NCI-H146 treated with DMSO at 0.1 percent for 48 hours (cell line): ENCODE measurements at regions not wholly inside any gene's neighbourhood (a gene's known extent, or its start where the extent isn't known, plus 50 kb on each side); places are given as distances from the start of the nearest gene placed in this dataset.

Experiments
- DNase-seq: peaks from one replicate; lab custom pipeline; 2025; ENCODE audit not compliant: unreplicated experiment; lab: John Stamatoyannopoulos, UW

- DNase-seq, result no peak
These were observed 242.0 kb downstream of the HS3ST3A1 start for GRCh38 chr17:13359774-13360173.

- DNase-seq, result no peak
These were observed 246.7 kb downstream of the HS3ST3A1 start for GRCh38 chr17:13355054-13355453.

GRCh38 chr17:13353590-13353989, 248.1 kb downstream of the HS3ST3A1 start:
- DNase-seq, result no peak

- peak; percentile 27 for DNase-seq
These were observed 248.8 kb downstream of the HS3ST3A1 start for GRCh38 chr17:13352747-13353415.

- no peak for DNase-seq
These were observed 250.7 kb downstream of the HS3ST3A1 start for GRCh38 chr17:13351046-13351445.

- no peak for DNase-seq
These were observed 251.3 kb downstream of the HS3ST3A1 start for GRCh38 chr17:13350466-13350865.

GRCh38 chr17:13346996-13347762, 254.6 kb downstream of the HS3ST3A1 start:
- DNase-seq, result no peak

- DNase-seq, result no peak
These were observed 255.1 kb downstream of the HS3ST3A1 start for GRCh38 chr17:13346592-13346991.

GRCh38 chr17:13346081-13346533, 255.6 kb downstream of the HS3ST3A1 start:
- DNase-seq, result no peak

GRCh38 chr17:13338421-13338820, 263.3 kb downstream of the HS3ST3A1 start:
- DNase-seq, result no peak

- peak; percentile 46 for DNase-seq
These were observed 263.8 kb downstream of the HS3ST3A1 start for GRCh38 chr17:13337864-13338371.

GRCh38 chr17:13337151-13337550, 264.6 kb downstream of the HS3ST3A1 start:
- DNase-seq, result no peak

- no peak for DNase-seq
These were observed 267.4 kb downstream of the HS3ST3A1 start for GRCh38 chr17:13334374-13334773.

- no peak for DNase-seq
These were observed 268.1 kb downstream of the HS3ST3A1 start for GRCh38 chr17:13333661-13334060.

- DNase-seq, result no peak
These were observed 269.5 kb downstream of the HS3ST3A1 start for GRCh38 chr17:13332207-13332606.

GRCh38 chr17:13329421-13329820, 272.3 kb downstream of the HS3ST3A1 start:
- DNase-seq, result no peak

GRCh38 chr17:13323990-13324389, 277.7 kb downstream of the HS3ST3A1 start:
- DNase-seq, result no peak

- DNase-seq, result no peak
These were observed 279.6 kb downstream of the HS3ST3A1 start for GRCh38 chr17:13321951-13322701.

GRCh38 chr17:13320046-13320785, 281.5 kb downstream of the HS3ST3A1 start:
- DNase-seq, result no peak

- no peak for DNase-seq
These were observed 285.1 kb downstream of the HS3ST3A1 start for GRCh38 chr17:13316657-13317056.

- no peak for DNase-seq
These were observed 290.4 kb downstream of the HS3ST3A1 start for GRCh38 chr17:13311306-13311705.
